ENCODE measurements at regions not wholly inside any gene's neighbourhood (a gene's known extent, or its start where the extent isn't known, plus 50 kb on each side); places are given as distances from the start of the nearest gene placed in this dataset.

DNA sequence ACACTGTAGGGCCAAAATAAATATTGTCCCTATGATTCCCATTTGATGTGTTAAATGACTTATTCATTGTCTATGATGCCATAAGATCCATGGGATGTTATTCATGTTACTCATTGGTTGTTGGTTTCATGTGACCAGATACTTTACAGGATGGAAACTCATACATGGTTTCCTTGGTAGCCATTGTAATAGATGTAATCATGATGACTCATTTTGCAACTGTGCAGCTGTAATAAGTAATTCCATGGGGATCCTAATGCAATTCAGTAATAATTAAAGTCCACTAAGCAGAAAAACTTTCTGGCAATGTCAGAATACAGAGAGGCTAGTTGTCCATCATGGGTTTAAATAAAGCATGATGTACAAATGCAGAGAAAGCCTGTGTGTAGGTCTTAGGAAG lies 389.7 kb upstream of the NR3C2 start:
- Histone ChIP-seq H2AFZ (ENCODE audit: insufficient read depth, low read length, poor library complexity) (no peak overlapping the region), H3K79me2 (ENCODE audit: control insufficient read depth, insufficient read depth, low read length, poor library complexity) (no peaks in the 10 kb centered on the region), H3K4ac (ENCODE audit: low read depth, low read length) (no peak overlapping the region), H4K12ac (ENCODE audit: low read depth, low read length) (no peak overlapping the region), H2BK120ac (ENCODE audit: insufficient read depth, low read length, poor library complexity) (no peak overlapping the region), H3K4me1 (ENCODE audit: control insufficient read depth in 1 of 2, insufficient read depth in 2 of 2, low read length in 2 of 2) (no peaks in the 10 kb centered on the region), H3K23ac (ENCODE audit: low read length) (no peak overlapping the region), H4K91ac (ENCODE audit: low read depth, low read length) (no peak overlapping the region), H3K4me2 (ENCODE audit: low read length) (no peak overlapping the region), H3K27me3 (ENCODE audit: insufficient read depth, low read length) (no peaks in the 10 kb centered on the region), H2AK5ac (ENCODE audit: low read length) (no peak overlapping the region), H2BK12ac (ENCODE audit: low read length) (no peak overlapping the region), H3K14ac (ENCODE audit: low read length) (no peak overlapping the region), H3K18ac (ENCODE audit: low read length) (no peak overlapping the region), H3K79me1 (ENCODE audit: low read length) (peaks cover 3% of the 10 kb centered on the region), H2BK5ac (ENCODE audit: low read depth, low read length, poor library complexity) (no peak overlapping the region), H3K36me3 (ENCODE audit: control insufficient read depth in 1 of 2, insufficient read depth in 2 of 2, low read length in 2 of 2) (no peaks in the 10 kb centered on the region), H3K27ac (ENCODE audit: low read depth, low read length) (no peak overlapping the region), H4K8ac (ENCODE audit: low read depth, low read length) (no peak overlapping the region), H3K9me3 (ENCODE audit: insufficient read depth, low read depth, low read length) (no peaks in the 10 kb centered on the region), H3K9ac (ENCODE audit: low read length) (no peak overlapping the region), H3K4me3 (ENCODE audit: low read depth, low read length) (no peak overlapping the region)
- peak in 1 of 2 donors; percentile 81 for DNase-seq

DNA sequence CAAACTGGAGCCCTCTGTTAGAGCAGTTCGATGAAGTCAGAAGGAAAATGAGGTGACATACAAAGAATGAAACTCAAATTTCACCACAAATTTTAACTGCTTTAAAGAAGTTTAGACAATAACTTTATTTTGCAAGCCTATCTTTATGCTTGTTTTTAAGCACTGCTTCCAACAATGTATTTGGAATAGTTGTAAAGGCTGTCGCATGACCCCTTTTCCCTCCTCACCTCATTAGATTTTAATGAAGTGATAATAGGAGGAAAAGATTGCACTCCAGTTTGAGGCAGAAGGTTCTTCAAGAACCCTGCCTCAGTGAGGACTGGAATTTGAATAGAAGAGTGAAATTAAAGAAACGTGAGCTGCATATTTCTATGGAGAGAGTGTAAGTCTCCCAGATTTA lies 386.1 kb upstream of the NR3C2 start:
- H3K27ac ChIP-seq (ENCODE audit: low read depth, low read length), result no peak overlapping the region
- H3K9ac ChIP-seq (ENCODE audit: low read length), result no peak overlapping the region
- no peak overlapping the region for H2BK120ac ChIP-seq (ENCODE audit: insufficient read depth, low read length, poor library complexity)
- no peak overlapping the region for H2BK12ac ChIP-seq (ENCODE audit: low read length)
- no peak overlapping the region for H4K8ac ChIP-seq (ENCODE audit: low read depth, low read length)
- H3K4me3 ChIP-seq (ENCODE audit: low read depth, low read length), result no peak overlapping the region
- DNase-seq, result no peak
- H2BK5ac ChIP-seq (ENCODE audit: low read depth, low read length, poor library complexity), result no peak overlapping the region
- H3K36me3 ChIP-seq (ENCODE audit: control insufficient read depth in 1 of 2, insufficient read depth in 2 of 2, low read length in 2 of 2), result no peaks in the 10 kb centered on the region
- no peaks in the 10 kb centered on the region for H3K79me1 ChIP-seq (ENCODE audit: low read length)
- H3K14ac ChIP-seq (ENCODE audit: low read length), result no peak overlapping the region
- WGBS (ENCODE audit: extremely low coverage, insufficient coverage, insufficient read length), result no CpG with 5 or more reads among the region's 3 CpGs
- H3K4me1 ChIP-seq (ENCODE audit: control insufficient read depth in 1 of 2, insufficient read depth in 2 of 2, low read length in 2 of 2), result no peaks in the 10 kb centered on the region
- H3K18ac ChIP-seq (ENCODE audit: low read length), result no peak overlapping the region
- no peaks in the 10 kb centered on the region for H3K27me3 ChIP-seq (ENCODE audit: insufficient read depth, low read length)
- H3K23ac ChIP-seq (ENCODE audit: low read length), result no peak overlapping the region
- H2AK5ac ChIP-seq (ENCODE audit: low read length), result no peak overlapping the region
- no peak overlapping the region for H4K91ac ChIP-seq (ENCODE audit: low read depth, low read length)
- no peak overlapping the region for H3K4ac ChIP-seq (ENCODE audit: low read depth, low read length)
- H2AFZ ChIP-seq (ENCODE audit: insufficient read depth, low read length, poor library complexity), result no peak overlapping the region
- H3K4me2 ChIP-seq (ENCODE audit: low read length), result no peak overlapping the region
- H3K79me2 ChIP-seq (ENCODE audit: control insufficient read depth, insufficient read depth, low read length, poor library complexity), result no peaks in the 10 kb centered on the region
- H3K9me3 ChIP-seq (ENCODE audit: insufficient read depth, low read depth, low read length), result no peaks in the 10 kb centered on the region
- no peak overlapping the region for H4K12ac ChIP-seq (ENCODE audit: low read depth, low read length)

DNA sequence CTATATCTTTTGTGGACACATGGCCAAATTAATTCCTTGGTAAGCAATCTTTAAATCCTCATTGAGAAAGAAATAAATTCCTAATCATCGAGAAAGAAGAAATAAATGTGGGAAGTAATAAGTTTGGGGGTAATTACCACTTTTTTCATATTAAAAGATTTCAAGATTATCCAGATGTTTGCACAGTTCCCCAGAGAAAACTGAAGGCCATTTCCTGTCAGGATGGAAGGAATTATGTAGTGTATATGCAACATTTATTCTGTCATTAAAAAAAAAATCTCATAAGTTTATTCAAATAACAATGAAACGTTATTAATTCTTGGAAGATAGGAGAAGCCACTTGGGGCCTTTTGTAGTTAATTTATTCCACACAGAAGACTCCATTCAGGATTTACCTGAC lies 385.6 kb upstream of the NR3C2 start:
- Histone ChIP-seq H2BK5ac (ENCODE audit: low read depth, low read length, poor library complexity) (no peak overlapping the region), H3K14ac (ENCODE audit: low read length) (no peak overlapping the region), H3K79me1 (ENCODE audit: low read length) (no peaks in the 10 kb centered on the region), H3K27ac (ENCODE audit: low read depth, low read length) (no peak overlapping the region), H3K79me2 (ENCODE audit: control insufficient read depth, insufficient read depth, low read length, poor library complexity) (no peaks in the 10 kb centered on the region), H3K18ac (ENCODE audit: low read length) (no peak overlapping the region), H2AK5ac (ENCODE audit: low read length) (no peak overlapping the region), H3K23ac (ENCODE audit: low read length) (no peak overlapping the region), H2BK12ac (ENCODE audit: low read length) (no peak overlapping the region), H2BK120ac (ENCODE audit: insufficient read depth, low read length, poor library complexity) (no peak overlapping the region), H4K8ac (ENCODE audit: low read depth, low read length) (no peak overlapping the region), H3K9ac (ENCODE audit: low read length) (no peak overlapping the region), H2AFZ (ENCODE audit: insufficient read depth, low read length, poor library complexity) (no peak overlapping the region), H3K27me3 (ENCODE audit: insufficient read depth, low read length) (no peaks in the 10 kb centered on the region), H3K9me3 (ENCODE audit: insufficient read depth, low read depth, low read length) (no peaks in the 10 kb centered on the region), H3K4ac (ENCODE audit: low read depth, low read length) (no peak overlapping the region), H3K4me2 (ENCODE audit: low read length) (no peak overlapping the region), H3K4me1 (ENCODE audit: control insufficient read depth in 1 of 2, insufficient read depth in 2 of 2, low read length in 2 of 2) (no peaks in the 10 kb centered on the region), H4K91ac (ENCODE audit: low read depth, low read length) (no peak overlapping the region), H4K12ac (ENCODE audit: low read depth, low read length) (no peak overlapping the region), H3K36me3 (ENCODE audit: control insufficient read depth in 1 of 2, insufficient read depth in 2 of 2, low read length in 2 of 2) (no peaks in the 10 kb centered on the region), H3K4me3 (ENCODE audit: low read depth, low read length) (no peak overlapping the region)
- WGBS (ENCODE audit: extremely low coverage, insufficient coverage, insufficient read length), result no CpG with 5 or more reads among the region's 2 CpGs
- DNase-seq, result no peak

DNA sequence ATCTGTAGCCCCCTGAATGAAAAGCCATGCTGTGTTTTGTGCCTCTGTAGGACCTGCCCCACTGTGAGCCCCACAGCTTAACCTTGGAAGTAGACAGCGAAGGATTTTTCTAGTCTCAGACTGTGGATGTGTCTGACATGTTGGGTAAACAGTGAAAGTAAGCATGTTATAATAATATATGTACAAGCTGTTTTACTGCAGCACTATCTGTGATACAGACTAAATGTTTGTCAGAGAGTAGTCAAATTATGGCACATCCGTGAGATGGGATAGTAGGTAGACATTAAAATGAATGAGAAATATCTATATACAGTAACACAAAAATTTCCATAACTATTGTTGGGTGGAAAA lies 381.2 kb upstream of the NR3C2 start:
- WGBS (ENCODE audit: extremely low coverage, insufficient coverage, insufficient read length), result no CpG with 5 or more reads among the region's 2 CpGs
- Histone ChIP-seq H3K9ac (ENCODE audit: low read length) (no peak overlapping the region), H4K8ac (ENCODE audit: low read depth, low read length) (no peak overlapping the region), H3K4me3 (ENCODE audit: low read depth, low read length) (no peak overlapping the region), H3K79me2 (ENCODE audit: control insufficient read depth, insufficient read depth, low read length, poor library complexity) (no peaks in the 10 kb centered on the region), H2BK12ac (ENCODE audit: low read length) (no peak overlapping the region), H3K27me3 (ENCODE audit: insufficient read depth, low read length) (no peaks in the 10 kb centered on the region), H2AK5ac (ENCODE audit: low read length) (no peak overlapping the region), H3K36me3 (ENCODE audit: control insufficient read depth in 1 of 2, insufficient read depth in 2 of 2, low read length in 2 of 2) (no peaks in the 10 kb centered on the region), H4K91ac (ENCODE audit: low read depth, low read length) (no peak overlapping the region), H3K4ac (ENCODE audit: low read depth, low read length) (no peak overlapping the region), H3K9me3 (ENCODE audit: insufficient read depth, low read depth, low read length) (no peaks in the 10 kb centered on the region), H3K27ac (ENCODE audit: low read depth, low read length) (no peak overlapping the region), H4K12ac (ENCODE audit: low read depth, low read length) (no peak overlapping the region), H3K4me2 (ENCODE audit: low read length) (no peak overlapping the region), H3K4me1 (ENCODE audit: control insufficient read depth in 1 of 2, insufficient read depth in 2 of 2, low read length in 2 of 2) (no peaks in the 10 kb centered on the region), H2BK5ac (ENCODE audit: low read depth, low read length, poor library complexity) (no peak overlapping the region), H3K18ac (ENCODE audit: low read length) (no peak overlapping the region), H3K79me1 (ENCODE audit: low read length) (no peaks in the 10 kb centered on the region), H3K14ac (ENCODE audit: low read length) (no peak overlapping the region), H2AFZ (ENCODE audit: insufficient read depth, low read length, poor library complexity) (no peak overlapping the region), H2BK120ac (ENCODE audit: insufficient read depth, low read length, poor library complexity) (no peak overlapping the region), H3K23ac (ENCODE audit: low read length) (no peak overlapping the region)
- DNase-seq, result no peak

Measured in trophoblast cell (in vitro differentiated cells and primary cell).